ENCODE measurements at regions not wholly inside any gene's neighbourhood (a gene's known extent, or its start where the extent isn't known, plus 50 kb on each side); places are given as distances from the start of the nearest gene placed in this dataset.
A peak's percentile ranks its signal among the peaks of the same experiment; 100 is the strongest.

GRCh38 chr16:50942143-50942542, 200.3 kb downstream of the CYLD start:
- DNase-seq: no peak
- in situ Hi-C loops (cut with MboI; ENCODE audit: low pct_unique_long_range_greater_than_20kb, low sequenced_read_pairs): no loop called here

- in situ Hi-C loops (cut with MboI; ENCODE audit: low pct_unique_long_range_greater_than_20kb, low sequenced_read_pairs): no loop called here
- no peak for DNase-seq
Observed at GRCh38 chr16:50941681-50942080, 199.8 kb downstream of the CYLD start.

- in situ Hi-C loops (cut with MboI; ENCODE audit: low pct_unique_long_range_greater_than_20kb, low sequenced_read_pairs): no loop called here
- DNase-seq: no peak
Observed at GRCh38 chr16:50940275-50940854, 198.5 kb downstream of the CYLD start.

- in situ Hi-C loops (cut with MboI; ENCODE audit: low pct_unique_long_range_greater_than_20kb, low sequenced_read_pairs): no loop called here
- no peak for DNase-seq
Observed at GRCh38 chr16:50939356-50939755, 197.5 kb downstream of the CYLD start.

- in situ Hi-C loops (cut with MboI; ENCODE audit: low pct_unique_long_range_greater_than_20kb, low sequenced_read_pairs): no loop called here
- no peak for DNase-seq
Observed at GRCh38 chr16:50938932-50939331, 197.0 kb downstream of the CYLD start.

GRCh38 chr16:50933262-50933661, 191.4 kb downstream of the CYLD start:
- in situ Hi-C loops (cut with MboI; ENCODE audit: low pct_unique_long_range_greater_than_20kb, low sequenced_read_pairs): no loop called here
- DNase-seq: no peak

GRCh38 chr16:50932348-50932935, 190.6 kb downstream of the CYLD start:
- in situ Hi-C loops (cut with MboI; ENCODE audit: low pct_unique_long_range_greater_than_20kb, low sequenced_read_pairs): no loop called here
- no peak for DNase-seq

GRCh38 chr16:50928065-50928464, 186.2 kb downstream of the CYLD start:
- no peak for DNase-seq
- in situ Hi-C loops (cut with MboI; ENCODE audit: low pct_unique_long_range_greater_than_20kb, low sequenced_read_pairs): no loop called here

GRCh38 chr16:50925758-50926357, 184.0 kb downstream of the CYLD start:
- DNase-seq: no peak
- in situ Hi-C loops (cut with MboI; ENCODE audit: low pct_unique_long_range_greater_than_20kb, low sequenced_read_pairs): no loop called here

- in situ Hi-C loops (cut with MboI; ENCODE audit: low pct_unique_long_range_greater_than_20kb, low sequenced_read_pairs): no loop called here
Observed at GRCh38 chr16:50924759-50925545, 183.1 kb downstream of the CYLD start.

GRCh38 chr16:50917950-50918703, 176.2 kb downstream of the CYLD start:
- no peak for DNase-seq
- in situ Hi-C loops (cut with MboI; ENCODE audit: low pct_unique_long_range_greater_than_20kb, low sequenced_read_pairs): no loop called here

More at GRCh38 chr16:50924759-50925545, 183.1 kb downstream of the CYLD start:
- DNase-seq: no peak

GRCh38 chr16:50916040-50916439, 174.2 kb downstream of the CYLD start:
- DNase-seq: no peak
- in situ Hi-C loops (cut with MboI; ENCODE audit: low pct_unique_long_range_greater_than_20kb, low sequenced_read_pairs): no loop called here

- in situ Hi-C loops (cut with MboI; ENCODE audit: low pct_unique_long_range_greater_than_20kb, low sequenced_read_pairs): no loop called here
- DNase-seq: no peak
Observed at GRCh38 chr16:50915120-50915519, 173.2 kb downstream of the CYLD start.

- in situ Hi-C loops (cut with MboI; ENCODE audit: low pct_unique_long_range_greater_than_20kb, low sequenced_read_pairs): no loop called here
Observed at GRCh38 chr16:50910736-50911100, 168.8 kb downstream of the CYLD start.

GRCh38 chr16:50909831-50910735, 168.2 kb downstream of the CYLD start:
- in situ Hi-C loops (cut with MboI; ENCODE audit: low pct_unique_long_range_greater_than_20kb, low sequenced_read_pairs): no loop called here
- no peak for DNase-seq

More at GRCh38 chr16:50910736-50911100, 168.8 kb downstream of the CYLD start:
- DNase-seq: no peak

- in situ Hi-C loops (cut with MboI; ENCODE audit: low pct_unique_long_range_greater_than_20kb, low sequenced_read_pairs): no loop called here
- no peak for DNase-seq
Observed at GRCh38 chr16:50908468-50908867, 166.6 kb downstream of the CYLD start.

GRCh38 chr16:50906454-50906853, 164.6 kb downstream of the CYLD start:
- in situ Hi-C loops (cut with MboI; ENCODE audit: low pct_unique_long_range_greater_than_20kb, low sequenced_read_pairs): no loop called here
- DNase-seq: no peak

GRCh38 chr16:50902457-50902856, 160.6 kb downstream of the CYLD start:
- peak; percentile 5 for DNase-seq
- in situ Hi-C loops (cut with MboI; ENCODE audit: low pct_unique_long_range_greater_than_20kb, low sequenced_read_pairs): no loop called here

- no peak for DNase-seq
- in situ Hi-C loops (cut with MboI; ENCODE audit: low pct_unique_long_range_greater_than_20kb, low sequenced_read_pairs): no loop called here
Observed at GRCh38 chr16:50901062-50901461, 159.2 kb downstream of the CYLD start.

Measured in KBM-7 (cell line).